Stimulated activated CD4-positive, alpha-beta T cell treated with anti-CD3 and anti-CD28 coated beads, Interleukin-2, amount 100 ng/mL, for 48 hours (primary cell): ENCODE measurements at regions not wholly inside any gene's neighbourhood (a gene's known extent, or its start where the extent isn't known, plus 50 kb on each side); places are given as distances from the start of the nearest gene placed in this dataset.

Experiments
- DNase-seq, 2 donors: peaks; one replicate each; pipeline ENCODE4 v3.0.0-alpha.2; 2020

GRCh38 chr11:115740324-115740723 is 236.1 kb upstream of the CADM1 start:
- DNase-seq: no peak

- DNase-seq: no peak
Observed at GRCh38 chr11:115739878-115740277, 235.7 kb upstream of the CADM1 start.

DNA sequence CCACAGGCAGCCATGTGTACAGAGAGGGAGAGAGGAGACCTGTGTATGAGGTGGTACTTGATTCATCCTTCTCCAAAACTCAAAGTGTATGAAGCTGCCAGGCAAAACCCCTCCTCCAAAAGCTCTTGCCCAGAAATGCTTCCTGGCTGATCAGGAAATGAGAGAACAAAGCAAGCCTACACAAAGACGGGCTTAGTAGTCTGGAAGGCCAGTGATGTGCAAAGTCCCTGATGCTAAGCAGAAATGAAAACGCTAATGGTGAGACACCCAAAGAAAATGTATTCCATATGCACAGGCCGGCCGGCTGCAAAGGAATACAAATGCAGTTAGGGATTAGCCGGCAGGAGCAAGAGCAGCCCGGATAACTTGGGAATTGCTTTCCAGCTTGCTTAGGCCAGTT is 234.9 kb upstream of the CADM1 start:
- DNase-seq: no peak

DNA sequence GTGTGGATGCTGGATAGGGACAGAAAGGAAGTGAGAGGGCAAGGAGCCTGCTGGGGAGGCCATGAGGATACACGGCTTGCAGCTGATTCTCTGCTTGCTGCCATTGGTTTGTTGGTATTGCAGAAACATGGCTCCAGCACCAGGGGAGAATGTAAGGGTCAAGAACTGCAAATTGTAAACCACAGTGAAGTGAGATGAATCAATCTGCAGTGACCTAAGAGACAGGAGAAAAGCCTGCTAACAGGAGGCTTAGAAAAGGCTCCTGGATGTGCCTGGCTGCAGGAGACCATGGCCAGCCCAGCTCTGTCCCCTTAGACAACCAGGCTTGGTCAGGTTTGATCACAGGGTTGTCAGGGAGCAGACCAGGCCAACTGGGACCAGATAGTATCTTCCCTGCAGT is 233.7 kb upstream of the CADM1 start:
- no peak for DNase-seq

DNA sequence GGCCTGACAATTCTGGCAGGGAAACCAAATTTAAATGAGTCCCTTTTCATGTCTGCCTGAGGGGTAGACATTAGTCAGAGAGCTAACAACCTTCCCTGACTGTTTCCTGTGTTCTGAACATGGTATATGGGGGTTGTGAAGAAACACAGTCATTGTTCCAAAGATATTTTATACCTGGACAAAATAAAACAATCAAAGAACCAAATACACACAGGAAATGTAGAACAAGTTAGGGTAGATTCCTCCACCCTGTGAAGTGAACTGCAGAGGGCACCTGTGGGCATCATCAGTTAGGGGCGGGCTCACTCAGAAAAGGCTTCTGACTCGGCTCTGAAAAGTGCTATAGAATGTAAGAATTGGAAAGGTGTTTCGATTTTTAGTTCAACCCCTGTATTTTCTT is 231.9 kb upstream of the CADM1 start:
- DNase-seq: no peak

DNA sequence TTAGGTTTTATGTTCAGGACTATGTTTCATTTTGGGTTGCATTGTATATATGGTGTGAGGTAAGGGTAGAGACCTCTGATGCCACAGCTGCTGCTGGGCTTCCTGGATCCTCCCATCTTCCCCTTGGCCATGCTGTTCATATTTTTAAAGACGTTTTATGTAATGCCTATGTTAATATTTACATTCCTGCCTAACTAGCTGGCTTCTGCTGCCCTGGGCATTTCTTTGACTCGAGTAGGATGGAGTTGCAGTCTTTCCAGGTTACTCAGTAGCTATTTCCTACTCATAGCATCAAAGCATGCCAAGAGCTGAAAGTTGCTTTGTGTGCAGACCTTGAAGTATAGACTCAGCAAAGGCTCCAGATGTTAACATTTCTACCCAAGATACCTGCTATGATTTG is 220.5 kb upstream of the CADM1 start:
- no peak for DNase-seq

DNA sequence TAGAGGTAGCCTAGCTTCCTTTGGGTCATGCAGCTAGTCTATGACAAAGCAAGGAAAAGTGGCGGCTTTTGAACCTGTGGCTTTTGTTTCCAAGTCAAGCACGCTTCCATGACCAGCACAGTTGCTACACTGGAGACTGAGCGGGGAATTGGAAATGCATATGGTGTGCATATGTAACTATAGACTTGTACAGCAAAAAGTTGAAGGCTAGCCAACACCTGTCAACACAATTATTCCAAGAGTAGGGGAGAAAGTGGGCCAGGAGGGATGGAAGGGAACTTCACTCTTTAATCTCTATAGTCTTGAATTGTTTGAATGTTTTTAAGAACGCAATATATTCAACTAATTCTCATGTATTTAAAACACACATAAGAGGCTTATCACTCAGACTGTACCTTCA is 218.5 kb upstream of the CADM1 start:
- no peak for DNase-seq

GRCh38 chr11:115721296-115721995 is 217.2 kb upstream of the CADM1 start:
- DNase-seq: no peak

DNA sequence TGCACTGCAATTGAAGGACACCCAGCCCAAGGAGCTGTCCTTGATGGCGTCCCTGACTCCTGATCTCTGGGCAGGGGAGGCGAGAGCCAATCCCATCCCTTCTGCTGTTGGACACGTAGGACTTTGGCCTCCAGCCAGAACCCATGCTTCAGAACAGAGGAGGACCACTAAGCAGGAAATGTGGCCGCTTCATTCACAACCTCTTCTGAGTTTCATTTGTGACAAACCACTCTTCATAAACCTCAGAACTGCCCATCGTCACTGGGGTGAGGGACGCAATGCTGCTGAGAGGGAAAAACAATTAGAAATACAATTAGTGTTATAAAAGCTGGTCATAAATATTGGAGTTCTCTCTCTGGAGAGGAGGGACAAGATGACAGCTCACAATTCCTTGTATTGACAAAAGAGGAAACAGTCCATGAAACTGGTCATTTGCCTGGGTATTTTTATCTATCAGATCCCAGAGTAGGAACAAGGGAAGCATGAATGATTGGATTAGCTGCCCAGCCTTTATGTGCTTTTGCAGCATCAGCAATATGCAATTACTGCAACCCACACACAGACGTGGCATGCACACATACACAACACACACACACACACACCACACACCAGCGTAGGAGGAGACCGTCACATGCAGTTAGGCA is 216.5 kb upstream of the CADM1 start:
- DNase-seq: no peak

DNA sequence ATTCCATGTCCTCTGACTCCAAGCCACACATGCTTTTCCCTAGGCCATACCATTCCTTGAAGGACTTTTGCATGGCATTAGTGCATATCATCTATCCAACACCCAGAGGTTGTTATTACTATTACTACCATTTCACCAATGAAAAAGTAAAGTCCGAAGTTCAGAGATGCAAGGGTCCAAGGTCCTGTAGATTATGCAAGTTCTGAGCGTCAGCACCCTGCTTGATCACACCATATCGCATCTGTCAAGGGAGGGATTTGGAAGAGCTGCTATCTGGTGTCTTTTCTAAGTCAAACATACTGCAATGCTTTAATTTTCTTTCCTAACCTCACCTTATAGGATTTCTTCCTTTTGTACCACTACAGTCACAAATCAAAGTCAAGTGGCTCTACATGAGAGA is 214.7 kb upstream of the CADM1 start:
- no peak for DNase-seq

DNA sequence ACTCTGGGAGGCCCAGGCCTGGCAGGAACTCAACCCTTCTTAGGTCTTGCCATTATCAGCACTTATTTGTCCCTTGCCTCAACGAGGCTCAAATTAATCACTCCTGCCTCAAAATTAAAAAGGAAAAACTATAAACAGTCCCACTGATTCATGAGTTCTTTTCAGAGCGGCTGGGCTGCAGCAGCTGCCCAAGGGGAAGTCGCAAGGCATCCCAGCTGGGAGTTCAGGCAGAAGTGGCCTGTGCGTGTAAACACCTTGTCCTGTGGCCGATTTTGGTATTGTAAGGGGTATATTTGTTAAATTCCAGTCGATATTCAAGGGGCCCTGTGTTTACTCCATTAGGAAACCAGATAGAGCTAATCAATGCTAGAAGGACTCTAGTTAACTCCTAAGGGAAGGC is 213.9 kb upstream of the CADM1 start:
- no peak for DNase-seq

DNA sequence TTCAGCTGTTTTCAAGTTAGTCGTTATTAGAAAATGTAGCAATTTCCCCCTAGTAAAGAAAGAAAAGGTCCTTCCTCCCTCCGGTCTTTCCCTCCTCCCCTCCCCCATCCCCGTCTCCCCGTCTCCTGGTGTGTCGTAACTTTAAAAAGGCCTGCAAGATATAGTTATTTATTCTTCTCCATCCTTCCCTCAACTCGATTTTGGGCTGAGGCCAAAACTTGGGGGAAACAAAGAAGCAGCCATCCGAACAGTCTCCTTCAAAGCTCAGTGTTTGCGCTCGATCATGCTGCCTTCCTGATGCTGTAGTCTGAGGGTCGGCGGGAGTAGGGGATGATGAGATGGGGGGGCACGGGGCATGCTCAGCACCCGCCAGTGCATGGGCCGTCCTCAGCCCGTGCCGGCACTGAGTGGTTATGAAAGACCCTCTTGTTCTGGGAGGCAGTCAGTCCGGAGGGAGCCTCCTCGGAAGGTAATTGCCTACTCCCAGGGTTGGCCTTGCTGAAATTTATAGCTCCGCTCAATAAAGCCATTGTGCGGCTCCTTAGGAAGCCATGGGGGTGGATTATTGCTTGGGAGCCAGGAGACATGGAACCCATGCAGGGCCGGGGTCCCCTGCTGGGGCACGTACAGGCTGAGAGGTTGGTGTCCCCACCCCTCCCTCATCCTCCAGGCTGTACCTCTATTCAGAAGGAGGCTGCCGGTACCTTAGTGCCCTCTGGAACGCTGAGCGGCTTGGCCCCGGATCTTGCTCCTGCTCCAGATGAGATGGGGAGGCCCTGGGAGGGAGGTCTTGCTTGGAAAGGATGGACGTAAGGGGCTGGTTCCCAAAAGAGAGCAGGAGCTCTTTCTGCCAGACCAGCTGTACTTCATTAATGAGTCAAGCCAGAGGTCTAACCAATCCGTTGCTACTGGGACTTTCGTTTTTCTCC is 212.7 kb upstream of the CADM1 start:
- no peak for DNase-seq

- DNase-seq: no peak
Observed at GRCh38 chr11:115716080-115716479, 211.9 kb upstream of the CADM1 start.

DNA sequence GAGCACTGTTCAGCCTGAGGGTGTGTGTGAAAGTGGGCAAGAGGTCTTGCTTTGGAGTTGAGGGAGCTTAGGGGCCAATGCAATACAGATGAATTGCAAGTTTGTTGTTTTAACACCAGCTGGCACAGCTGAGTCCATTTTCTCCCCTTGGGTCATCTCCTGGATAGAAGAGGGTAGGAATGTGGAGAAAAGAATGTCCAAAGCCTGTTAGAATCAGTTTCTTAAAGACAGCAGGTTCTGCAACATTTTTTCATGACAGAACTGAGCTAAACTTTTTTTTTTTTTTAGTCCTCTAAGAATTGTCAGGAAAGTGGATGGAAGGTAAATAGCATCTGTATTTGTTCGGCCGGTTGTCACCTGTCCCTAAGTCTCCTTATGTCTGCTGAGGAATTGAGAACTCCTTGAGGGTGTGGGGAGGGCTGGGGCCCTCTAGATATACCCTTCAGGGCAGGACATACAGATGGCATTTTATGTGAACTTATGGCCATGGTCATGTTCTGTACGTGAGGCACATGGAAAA is 211.1 kb upstream of the CADM1 start:
- DNase-seq: no peak

- DNase-seq: no peak
Observed at GRCh38 chr11:115712296-115712695, 208.1 kb upstream of the CADM1 start.

DNA sequence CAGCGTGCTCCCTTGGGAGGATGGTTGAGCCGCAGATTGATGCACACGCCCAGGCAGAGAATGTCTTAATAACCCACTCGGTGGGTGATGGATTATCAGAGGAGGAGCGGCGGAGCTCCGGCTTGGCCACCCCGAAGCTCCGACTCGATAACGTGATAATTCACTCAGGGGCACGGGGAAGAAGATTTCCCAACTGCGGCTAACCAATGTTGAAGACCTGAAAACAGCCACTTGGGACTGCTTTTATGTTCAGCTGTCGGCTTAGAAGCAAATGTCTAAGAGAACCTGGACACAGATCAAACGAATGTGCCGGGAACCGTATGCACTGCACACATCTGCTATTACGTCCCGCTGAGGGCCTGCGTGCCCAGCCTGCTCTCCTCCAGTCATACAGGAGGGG is 206.8 kb upstream of the CADM1 start:
- DNase-seq: no peak

- no peak for DNase-seq
Observed at GRCh38 chr11:115710426-115710825, 206.2 kb upstream of the CADM1 start.

DNA sequence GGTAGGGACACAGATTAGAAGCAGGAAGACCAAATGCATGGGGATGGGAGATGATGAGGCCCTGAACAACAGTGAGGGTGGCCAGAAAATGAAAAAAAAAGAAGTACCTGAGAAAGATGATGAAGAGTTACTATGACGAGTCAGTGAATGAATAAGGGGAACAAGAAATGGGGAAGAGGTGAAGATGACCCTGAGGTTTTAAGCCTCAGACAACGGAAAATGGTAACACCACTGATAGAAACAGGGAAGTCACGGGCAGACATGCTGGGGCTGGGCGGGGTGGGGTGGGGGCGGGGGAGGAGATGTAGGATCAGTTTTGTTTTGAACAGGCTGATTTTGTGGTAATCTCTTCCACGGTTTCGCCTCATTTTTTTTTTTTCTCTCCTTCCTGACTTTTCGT is 205.1 kb upstream of the CADM1 start:
- no peak for DNase-seq

DNA sequence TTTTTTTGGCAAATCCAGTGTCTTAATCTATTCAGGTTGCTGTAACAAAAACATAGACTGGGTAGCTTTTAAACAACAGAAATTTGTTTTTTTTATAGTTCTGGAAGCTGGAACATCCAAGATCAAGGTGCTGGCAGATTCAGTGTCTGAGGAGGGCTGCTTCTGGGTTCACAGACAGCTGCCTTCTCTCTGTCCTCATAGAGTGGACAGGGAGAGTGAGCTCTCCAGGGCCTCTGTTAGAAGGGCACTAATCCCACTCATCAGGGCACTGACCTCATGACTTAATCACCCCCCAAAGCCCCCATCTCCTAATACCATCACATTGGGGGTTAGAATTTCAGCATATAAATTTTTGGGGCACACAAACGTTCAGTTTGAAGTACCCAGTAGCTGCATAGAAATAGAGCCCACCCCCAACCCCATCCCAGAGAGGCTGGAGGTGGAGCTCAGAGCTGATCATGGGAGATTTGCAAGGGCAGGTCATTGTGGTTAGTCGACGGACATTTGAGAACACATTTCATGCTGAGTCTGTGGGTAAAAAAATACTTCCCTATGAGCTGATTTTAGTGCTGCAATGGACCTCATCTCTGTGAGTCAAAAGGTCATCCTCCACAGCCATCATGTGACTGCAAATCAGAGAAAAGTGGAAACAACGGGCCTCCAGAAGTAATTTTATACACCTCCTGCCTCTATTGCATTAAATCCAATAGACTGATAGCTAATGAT is 203.1 kb upstream of the CADM1 start:
- DNase-seq: no peak

DNA sequence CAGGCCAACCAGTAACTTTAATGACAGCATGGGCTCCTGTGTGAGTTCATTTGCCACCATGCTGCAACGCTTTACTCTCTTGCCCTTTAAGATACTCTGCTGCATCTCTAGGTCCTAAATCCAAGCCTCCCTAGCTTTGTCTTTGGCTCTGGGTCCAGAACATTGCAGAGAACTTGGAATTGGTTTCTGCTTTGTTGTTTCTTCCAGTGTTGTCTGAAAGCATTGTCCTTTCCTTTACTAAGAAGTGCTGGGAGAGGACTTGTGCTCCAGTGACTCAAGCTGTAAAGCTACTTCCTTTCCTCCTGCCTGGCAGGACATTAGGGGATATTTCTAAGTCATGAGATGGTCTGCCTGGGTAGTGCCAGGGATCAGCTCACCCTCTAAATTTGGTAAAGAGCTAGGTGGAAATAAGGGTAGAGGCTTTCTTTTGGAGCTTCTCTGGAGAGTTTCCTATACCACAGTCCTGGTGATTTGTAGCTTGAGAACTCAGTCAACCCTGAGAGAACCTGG is 202.5 kb upstream of the CADM1 start:
- DNase-seq: no peak

- DNase-seq: no peak
Observed at GRCh38 chr11:115705200-115705599, 201.0 kb upstream of the CADM1 start.

GRCh38 chr11:115700981-115701875 is 197.0 kb upstream of the CADM1 start:
- no peak for DNase-seq
